ENCODE measurements at regions not wholly inside any gene's neighbourhood (a gene's known extent, or its start where the extent isn't known, plus 50 kb on each side); places are given as distances from the start of the nearest gene placed in this dataset.

DNA sequence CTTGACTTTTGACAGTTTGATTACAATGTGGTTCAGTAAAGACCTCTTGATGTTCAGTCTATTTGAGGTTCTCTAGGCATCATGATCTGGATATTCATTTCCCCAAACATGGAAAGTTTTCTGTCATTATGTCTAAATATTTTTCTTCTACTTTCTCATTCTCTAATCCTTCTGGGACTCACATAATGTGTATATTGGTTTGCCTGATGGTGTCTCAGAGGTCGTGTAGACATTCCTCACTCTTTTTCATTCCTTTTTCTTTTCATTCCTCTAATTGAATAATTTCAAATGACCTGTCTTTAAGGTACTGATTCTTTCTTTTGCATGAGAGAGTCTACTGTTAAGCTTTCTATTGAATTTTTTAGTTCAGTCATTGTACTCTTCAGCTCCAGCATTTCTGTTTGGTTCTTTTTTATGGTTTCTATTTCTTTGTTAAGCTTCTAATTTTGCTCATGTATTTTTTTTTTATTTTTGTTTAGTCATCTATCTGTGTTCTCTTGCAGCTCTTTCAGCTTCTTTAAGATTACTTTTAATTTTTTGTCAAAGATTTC, 158.4 kb downstream of the GDAP2 start (continued):
- no peak for TF ChIP-seq ZNF155 (tag by site-specific recombination; IDR thresholded peaks at IDR 0.05)
- no peak for TF ChIP-seq ZNF624 (tag by site-specific recombination; IDR thresholded peaks at IDR 0.05)
- TF ChIP-seq ZNF274 (IDR thresholded peaks at IDR 0.05; ENCODE audit: low read length) = no peak
- TF ChIP-seq ZNF274 (tag by site-specific recombination; IDR thresholded peaks at IDR 0.05; ENCODE audit: borderline replicate concordance) = no peak
- TF ChIP-seq MZF1 (tag by site-specific recombination; IDR thresholded peaks at IDR 0.05; ENCODE audit: borderline replicate concordance) = no peak
- TF ChIP-seq KLF9 (tag by site-specific recombination; IDR thresholded peaks at IDR 0.05; ENCODE audit: low read depth) = no peak
- no peak for TF ChIP-seq ZNF214 (tag by site-specific recombination; IDR thresholded peaks at IDR 0.05; ENCODE audit: borderline replicate concordance)
- TF ChIP-seq ZNF792 (tag by site-specific recombination; IDR thresholded peaks at IDR 0.05) = no peak
- no peak for TF ChIP-seq ZNF404 (tag by site-specific recombination; IDR thresholded peaks at IDR 0.05)
- TF ChIP-seq KLF8 (tag by site-specific recombination; IDR thresholded peaks at IDR 0.05) = peak; percentile 41; the same call in 1 of the 2 replicates
- TF ChIP-seq AEBP2 (tag by site-specific recombination; IDR thresholded peaks at IDR 0.05; ENCODE audit: borderline replicate concordance) = no peak
- TF ChIP-seq ZNF169 (tag by site-specific recombination; IDR thresholded peaks at IDR 0.05) = no peak
- TF ChIP-seq BCL11A (tag by site-specific recombination; IDR thresholded peaks at IDR 0.05; ENCODE audit: low read depth) = no peak
- peak; percentile 30; the same call in 1 of the 2 replicates for TF ChIP-seq ZNF518A (tag by site-specific recombination; conservative IDR thresholded peaks at IDR 0.05; ENCODE audit: low read depth)
- TF ChIP-seq KLF7 (tag by site-specific recombination; IDR thresholded peaks at IDR 0.05; ENCODE audit: borderline replicate concordance) = no peak
- TF ChIP-seq SP3 (tag by site-specific recombination; IDR thresholded peaks at IDR 0.05) = no peak
- TF ChIP-seq SCRT2 (tag by site-specific recombination; IDR thresholded peaks at IDR 0.05) = no peak

- Histone ChIP-seq H3K4me3 (ENCODE audit: low read depth, low read length) (no peak overlapping the region), H3K36me3 (ENCODE audit: control insufficient read depth in 2 of 2, insufficient read depth in 1 of 2, low read length in 2 of 2) (no peaks in the 10 kb centered on the region), H3K27ac (ENCODE audit: extremely low read depth, low read depth, low read length) (no peak overlapping the region), H3K9me3 (ENCODE audit: control insufficient read depth, insufficient read depth, low read depth, low read length) (no peaks in the 10 kb centered on the region), H3K4me1 (ENCODE audit: control insufficient read depth, insufficient read depth, low read length) (no peaks in the 10 kb centered on the region)
- CTCF ChIA-PET = no interaction called here
- no peak for TF ChIP-seq ZBTB49 (tag by site-specific recombination; IDR thresholded peaks at IDR 0.05; ENCODE audit: low read depth)
- TF ChIP-seq, protein P1, sequence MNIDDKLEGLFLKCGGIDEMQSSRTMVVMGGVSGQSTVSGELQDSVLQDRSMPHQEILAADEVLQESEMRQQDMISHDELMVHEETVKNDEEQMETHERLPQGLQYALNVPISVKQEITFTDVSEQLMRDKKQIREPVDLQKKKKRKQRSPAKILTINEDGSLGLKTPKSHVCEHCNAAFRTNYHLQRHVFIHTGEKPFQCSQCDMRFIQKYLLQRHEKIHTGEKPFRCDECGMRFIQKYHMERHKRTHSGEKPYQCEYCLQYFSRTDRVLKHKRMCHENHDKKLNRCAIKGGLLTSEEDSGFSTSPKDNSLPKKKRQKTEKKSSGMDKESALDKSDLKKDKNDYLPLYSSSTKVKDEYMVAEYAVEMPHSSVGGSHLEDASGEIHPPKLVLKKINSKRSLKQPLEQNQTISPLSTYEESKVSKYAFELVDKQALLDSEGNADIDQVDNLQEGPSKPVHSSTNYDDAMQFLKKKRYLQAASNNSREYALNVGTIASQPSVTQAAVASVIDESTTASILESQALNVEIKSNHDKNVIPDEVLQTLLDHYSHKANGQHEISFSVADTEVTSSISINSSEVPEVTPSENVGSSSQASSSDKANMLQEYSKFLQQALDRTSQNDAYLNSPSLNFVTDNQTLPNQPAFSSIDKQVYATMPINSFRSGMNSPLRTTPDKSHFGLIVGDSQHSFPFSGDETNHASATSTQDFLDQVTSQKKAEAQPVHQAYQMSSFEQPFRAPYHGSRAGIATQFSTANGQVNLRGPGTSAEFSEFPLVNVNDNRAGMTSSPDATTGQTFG (tag by site-specific recombination; IDR thresholded peaks at IDR 0.05; ENCODE audit: borderline replicate concordance) = no peak
- TF ChIP-seq ZNF37A (tag by site-specific recombination; IDR thresholded peaks at IDR 0.05) = no peak
- TF ChIP-seq ZNF266 (tag by site-specific recombination; IDR thresholded peaks at IDR 0.05; ENCODE audit: low read depth) = no peak
- TF ChIP-seq OSR2 (tag by site-specific recombination; IDR thresholded peaks at IDR 0.05) = no peak
- POLR2A ChIA-PET = no interaction called here
These were observed 150.1 kb downstream of the GDAP2 start for GRCh38 chr1:117779364-117779763.

All from HEK293 (cell line).